AG04450 (cell line): ENCODE measurements at regions not wholly inside any gene's neighbourhood (a gene's known extent, or its start where the extent isn't known, plus 50 kb on each side); places are given as distances from the start of the nearest gene placed in this dataset.

Experiments used
- CTCF ChIA-PET: fragments of 300-600, 350-600 bp; formaldehyde crosslinking; extraction: SDS; loops from one replicate; lab custom pipeline; 2022; ENCODE audit warnings: antibody characterized with exemption, inconsistent platforms; lab: Charles Lee
- POLR2A ChIA-PET: fragments of 350-600 bp; formaldehyde crosslinking; extraction: SDS; loops from one replicate; lab custom pipeline; 2021; ENCODE audit warnings: antibody characterized with exemption, inconsistent platforms; lab: Yijun Ruan, JAX
- DNase-seq: peaks from one replicate; pipeline ENCODE4 v3.0.0-alpha.2; 2011; ENCODE audit warnings: low read depth, low spot score
- H3K27ac ChIP-seq: one replicate; pipeline ENCODE4 v1.5.1; 2012; ENCODE audit warnings: low read depth, low read length, control low read depth
- H3K27me3 ChIP-seq: one replicate; pipeline ENCODE4 v1.6.0; 2012; ENCODE audit warnings: low read length; ENCODE audit not compliant: control insufficient read depth, insufficient read depth
- H3K4me3 ChIP-seq: 2 replicates; pipeline ENCODE4 v1.5.1; 2011; ENCODE audit warnings: mild to moderate bottlenecking, low read depth, low read length, control low read depth
- H3K9me3 ChIP-seq: 2 replicates; pipeline ENCODE4 v1.5.1; 2012; ENCODE audit warnings: low read length; ENCODE audit not compliant: control insufficient read depth, insufficient read depth
- TF ChIP-seq, protein P1 (sequence below): IDR thresholded peaks from 2 replicates; pipeline ENCODE4 v1.5.1; 2011; ENCODE audit warnings: low read depth, low read length, control low read depth, inconsistent platforms

DNA sequence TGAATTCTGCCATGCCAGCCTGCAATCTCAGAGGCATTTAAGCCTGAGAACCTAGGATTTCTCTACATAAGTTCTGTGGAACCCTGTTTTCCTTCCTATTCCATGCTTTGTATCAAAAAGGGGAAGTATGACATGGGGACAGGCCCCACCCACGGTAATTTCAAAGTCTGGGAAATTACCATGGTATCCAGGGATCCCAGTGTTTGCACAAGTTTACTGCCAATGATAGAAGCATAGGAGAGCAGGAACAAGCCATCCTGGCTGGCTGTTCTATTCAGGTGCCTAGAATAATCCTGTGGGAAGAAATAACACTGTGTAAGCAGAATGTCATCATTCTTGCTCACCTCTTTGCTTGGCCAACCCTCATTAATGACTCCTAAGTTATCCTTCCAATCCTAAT lies 53.8 kb upstream of the ATP1B1 start:
- ChIA-PET POLR2A (no interaction called here), CTCF (no interaction called here)
- Histone ChIP-seq H3K9me3 (no peaks in the 10 kb centered on the region), H3K4me3 (no peak overlapping the region), H3K27me3 (no peaks in the 10 kb centered on the region), H3K27ac (no peak overlapping the region)
- DNase-seq = no peak
- TF ChIP-seq, protein P1, sequence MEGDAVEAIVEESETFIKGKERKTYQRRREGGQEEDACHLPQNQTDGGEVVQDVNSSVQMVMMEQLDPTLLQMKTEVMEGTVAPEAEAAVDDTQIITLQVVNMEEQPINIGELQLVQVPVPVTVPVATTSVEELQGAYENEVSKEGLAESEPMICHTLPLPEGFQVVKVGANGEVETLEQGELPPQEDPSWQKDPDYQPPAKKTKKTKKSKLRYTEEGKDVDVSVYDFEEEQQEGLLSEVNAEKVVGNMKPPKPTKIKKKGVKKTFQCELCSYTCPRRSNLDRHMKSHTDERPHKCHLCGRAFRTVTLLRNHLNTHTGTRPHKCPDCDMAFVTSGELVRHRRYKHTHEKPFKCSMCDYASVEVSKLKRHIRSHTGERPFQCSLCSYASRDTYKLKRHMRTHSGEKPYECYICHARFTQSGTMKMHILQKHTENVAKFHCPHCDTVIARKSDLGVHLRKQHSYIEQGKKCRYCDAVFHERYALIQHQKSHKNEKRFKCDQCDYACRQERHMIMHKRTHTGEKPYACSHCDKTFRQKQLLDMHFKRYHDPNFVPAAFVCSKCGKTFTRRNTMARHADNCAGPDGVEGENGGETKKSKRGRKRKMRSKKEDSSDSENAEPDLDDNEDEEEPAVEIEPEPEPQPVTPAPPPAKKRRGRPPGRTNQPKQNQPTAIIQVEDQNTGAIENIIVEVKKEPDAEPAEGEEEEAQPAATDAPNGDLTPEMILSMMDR = no peak

DNA sequence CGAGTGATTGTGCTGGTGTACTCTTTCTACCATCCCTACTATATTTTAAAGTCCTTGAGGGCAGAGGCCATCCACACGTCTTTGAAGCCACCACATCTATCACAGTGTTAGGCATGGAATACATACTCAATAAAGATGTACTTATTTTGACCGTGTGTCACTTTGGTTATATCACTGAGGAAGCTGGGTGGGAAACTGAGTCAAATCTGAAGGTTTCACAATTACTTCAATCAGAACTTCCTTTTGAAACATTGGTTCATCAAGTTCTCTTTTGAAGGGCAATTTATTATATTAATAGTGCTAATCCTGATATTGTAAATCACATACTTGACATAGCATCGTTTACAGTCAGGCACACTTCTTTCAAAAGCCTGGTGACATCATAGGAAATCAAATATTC lies 53.3 kb upstream of the ATP1B1 start:
- no peak overlapping the region for H3K27ac ChIP-seq
- no peaks in the 10 kb centered on the region for H3K27me3 ChIP-seq
- H3K4me3 ChIP-seq = no peak overlapping the region
- POLR2A ChIA-PET = no interaction called here
- CTCF ChIA-PET = no interaction called here
- no peaks in the 10 kb centered on the region for H3K9me3 ChIP-seq
- TF ChIP-seq, protein P1 = no peak
- no peak for DNase-seq
